HUES48 (cell line): ENCODE measurements at regions not wholly inside any gene's neighbourhood (a gene's known extent, or its start where the extent isn't known, plus 50 kb on each side); places are given as distances from the start of the nearest gene placed in this dataset.

Experiments used
- H3K27ac ChIP-seq: one replicate; pipeline ENCODE4 v1.7.0; 2013; ENCODE audit warnings: low read depth, low read length, inconsistent platforms
- H3K27me3 ChIP-seq: 2 replicates; pipeline ENCODE4 v1.6.1; 2013; ENCODE audit warnings: mild to moderate bottlenecking, low read length; ENCODE audit not compliant: control insufficient read depth, insufficient read depth
- H3K36me3 ChIP-seq: 2 replicates; pipeline ENCODE4 v1.6.1; 2013; ENCODE audit warnings: low read length; ENCODE audit not compliant: control insufficient read depth, insufficient read depth
- H3K4me1 ChIP-seq: 2 replicates; pipeline ENCODE4 v1.6.1; 2013; ENCODE audit warnings: mild to moderate bottlenecking, low read length; ENCODE audit not compliant: control insufficient read depth, insufficient read depth
- H3K4me3 ChIP-seq: 2 replicates; pipeline ENCODE4 v1.5.1; 2013; ENCODE audit warnings: mild to moderate bottlenecking, low read depth, low read length
- H3K9ac ChIP-seq: 2 replicates; pipeline ENCODE4 v1.6.1; 2013; ENCODE audit warnings: mild to moderate bottlenecking, low read depth, low read length, moderate library complexity
- H3K9me3 ChIP-seq: 2 replicates; pipeline ENCODE4 v1.6.1; 2013; ENCODE audit warnings: low read length; ENCODE audit not compliant: control insufficient read depth, insufficient read depth

GRCh38 chr7:25882151-25882773 lies 269.7 kb upstream of the NFE2L3 start:
- H3K4me3 ChIP-seq: no peak overlapping the region
- no peak overlapping the region for H3K27ac ChIP-seq
- 0 out of 2 replicates have a peak, but pooled peaks cover 2% of the 10 kb centered on the region for H3K27me3 ChIP-seq
- H3K4me1 ChIP-seq: no peaks in the 10 kb centered on the region
- H3K36me3 ChIP-seq: no peaks in the 10 kb centered on the region
- no peak overlapping the region for H3K9ac ChIP-seq
- H3K9me3 ChIP-seq: no peaks in the 10 kb centered on the region

GRCh38 chr7:25884265-25884828 lies 267.7 kb upstream of the NFE2L3 start:
- Histone ChIP-seq H3K27me3 (0 out of 2 replicates have a peak, but pooled peaks cover 2% of the 10 kb centered on the region), H3K9ac (no peak overlapping the region), H3K9me3 (no peaks in the 10 kb centered on the region), H3K27ac (no peak overlapping the region), H3K36me3 (no peaks in the 10 kb centered on the region), H3K4me3 (no peak overlapping the region), H3K4me1 (no peaks in the 10 kb centered on the region)

- no peaks in the 10 kb centered on the region for H3K9me3 ChIP-seq
- no peaks in the 10 kb centered on the region for H3K4me1 ChIP-seq
- H3K4me3 ChIP-seq: no peak overlapping the region
- H3K9ac ChIP-seq: no peak overlapping the region
- H3K27me3 ChIP-seq: 0 out of 2 replicates have a peak, but pooled peaks cover 2% of the 10 kb centered on the region
- H3K27ac ChIP-seq: no peak overlapping the region
- H3K36me3 ChIP-seq: no peaks in the 10 kb centered on the region
These were observed 266.9 kb upstream of the NFE2L3 start for GRCh38 chr7:25885057-25885576.

- no peak overlapping the region for H3K27ac ChIP-seq
- no peaks in the 10 kb centered on the region for H3K36me3 ChIP-seq
- no peak overlapping the region for H3K4me3 ChIP-seq
- H3K4me1 ChIP-seq: no peaks in the 10 kb centered on the region
- no peaks in the 10 kb centered on the region for H3K9me3 ChIP-seq
- 0 out of 2 replicates have a peak, but pooled peaks cover 1% of the 10 kb centered on the region for H3K27me3 ChIP-seq
- no peak overlapping the region for H3K9ac ChIP-seq
These were observed 265.4 kb upstream of the NFE2L3 start for GRCh38 chr7:25886387-25887240.

GRCh38 chr7:25887266-25887665 lies 264.7 kb upstream of the NFE2L3 start:
- H3K9me3 ChIP-seq: no peaks in the 10 kb centered on the region
- H3K27ac ChIP-seq: no peak overlapping the region
- no peaks in the 10 kb centered on the region for H3K27me3 ChIP-seq
- H3K4me1 ChIP-seq: no peaks in the 10 kb centered on the region
- H3K4me3 ChIP-seq: no peak overlapping the region
- no peak overlapping the region for H3K9ac ChIP-seq
- H3K36me3 ChIP-seq: no peaks in the 10 kb centered on the region

GRCh38 chr7:25887795-25888559 lies 264.0 kb upstream of the NFE2L3 start:
- H3K4me3 ChIP-seq: no peak overlapping the region
- no peaks in the 10 kb centered on the region for H3K36me3 ChIP-seq
- no peaks in the 10 kb centered on the region for H3K27me3 ChIP-seq
- H3K27ac ChIP-seq: no peak overlapping the region
- H3K9me3 ChIP-seq: no peaks in the 10 kb centered on the region
- H3K4me1 ChIP-seq: no peaks in the 10 kb centered on the region
- no peak overlapping the region for H3K9ac ChIP-seq

GRCh38 chr7:25889765-25890164 lies 262.2 kb upstream of the NFE2L3 start:
- H3K9ac ChIP-seq: no peak overlapping the region
- no peak overlapping the region for H3K4me3 ChIP-seq
- H3K27ac ChIP-seq: no peak overlapping the region
- no peaks in the 10 kb centered on the region for H3K36me3 ChIP-seq
- no peaks in the 10 kb centered on the region for H3K27me3 ChIP-seq
- H3K9me3 ChIP-seq: no peaks in the 10 kb centered on the region
- H3K4me1 ChIP-seq: peaks cover 9% of the 10 kb centered on the region

GRCh38 chr7:25891591-25891990 lies 260.4 kb upstream of the NFE2L3 start:
- Histone ChIP-seq H3K27me3 (no peaks in the 10 kb centered on the region), H3K9ac (no peak overlapping the region), H3K27ac (no peak overlapping the region), H3K4me1 (peaks cover 13% of the 10 kb centered on the region), H3K36me3 (no peaks in the 10 kb centered on the region), H3K9me3 (no peaks in the 10 kb centered on the region), H3K4me3 (no peak overlapping the region)

- Histone ChIP-seq H3K9ac (no peak overlapping the region), H3K27me3 (no peaks in the 10 kb centered on the region), H3K4me3 (no peak overlapping the region), H3K9me3 (no peaks in the 10 kb centered on the region), H3K36me3 (no peaks in the 10 kb centered on the region), H3K27ac (no peak overlapping the region), H3K4me1 (peaks cover 13% of the 10 kb centered on the region)
These were observed 258.6 kb upstream of the NFE2L3 start for GRCh38 chr7:25893436-25893835.

GRCh38 chr7:25894002-25894901 lies 257.7 kb upstream of the NFE2L3 start:
- Histone ChIP-seq H3K9ac (no peak overlapping the region), H3K9me3 (no peaks in the 10 kb centered on the region), H3K27ac (no peak overlapping the region), H3K27me3 (no peaks in the 10 kb centered on the region), H3K36me3 (no peaks in the 10 kb centered on the region), H3K4me3 (no peak overlapping the region), H3K4me1 (peaks cover 13% of the 10 kb centered on the region)
